ENCODE measurements at regions not wholly inside any gene's neighbourhood (a gene's known extent, or its start where the extent isn't known, plus 50 kb on each side); places are given as distances from the start of the nearest gene placed in this dataset.
"Not testable (repeated sequence)": the region's sequence is repeated elsewhere in the genome, so short reads cannot be mapped to it uniquely, and the experiment has no call there.

GRCh38 chr5:87195616-87196015, 72.1 kb upstream of the RASA1 start:
- Mint-ChIP-seq H3K27ac (peak overlapping the region; percentile 75), H3K4me1 (ENCODE audit: low read depth) (peaks cover 44% of the 10 kb centered on the region), H3K27me3 (no peaks in the 10 kb centered on the region), H3K36me3 (ENCODE audit: low read depth) (no peaks in the 10 kb centered on the region), H3K9me3 (peaks cover 6% of the 10 kb centered on the region), H3K4me3 (no peak overlapping the region)
- ATAC-seq, result no peak
- POLR2A ChIA-PET, result interaction anchor here (0.6 kb wide), 1 partner anchor 118 kb away, joined by 3 read pairs; no protein-coding TSS in a partner anchor
- DNase-seq, result no peak
- CTCF ChIA-PET, result interaction anchor here (1.0 to 1.5 kb wide), 2 partner anchors 12 to 13 kb away, joined by 4 read pairs; no protein-coding TSS in a partner anchor
- no peak for TF ChIP-seq CTCF (IDR thresholded peaks at IDR 0.05)
- intact Hi-C loops (cut with micrococcal nuclease), result no loop called here

GRCh38 chr5:87198010-87198409, 69.7 kb upstream of the RASA1 start:
- CTCF ChIA-PET, result no interaction called here
- DNase-seq, result no peak
- TF ChIP-seq CTCF (IDR thresholded peaks at IDR 0.05), result no peak
- H3K4me1 Mint-ChIP-seq (ENCODE audit: low read depth), result peaks cover 26% of the 10 kb centered on the region
- no peaks in the 10 kb centered on the region for H3K27me3 Mint-ChIP-seq
- peaks cover 13% of the 10 kb centered on the region for H3K9me3 Mint-ChIP-seq
- no peak overlapping the region for H3K27ac Mint-ChIP-seq
- POLR2A ChIA-PET, result no interaction called here
- intact Hi-C loops (cut with micrococcal nuclease), result no loop called here
- H3K4me3 Mint-ChIP-seq, result no peak overlapping the region
- H3K36me3 Mint-ChIP-seq (ENCODE audit: low read depth), result peaks cover 2% of the 10 kb centered on the region
- ATAC-seq, result no peak

- H3K36me3 Mint-ChIP-seq (ENCODE audit: low read depth); DNase-seq; H3K4me3 Mint-ChIP-seq; H3K27ac Mint-ChIP-seq; intact Hi-C loops (cut with micrococcal nuclease); H3K27me3 Mint-ChIP-seq; ATAC-seq; POLR2A ChIA-PET: not testable (repeated sequence)
- Mint-ChIP-seq H3K9me3 (peaks cover 19% of the 10 kb centered on the region), H3K4me1 (ENCODE audit: low read depth) (peaks cover 18% of the 10 kb centered on the region)
- CTCF ChIA-PET, result interaction anchor here (1.1 kb wide), 1 partner anchor 11 kb away, joined by 3 read pairs; no protein-coding TSS in a partner anchor
Measured at GRCh38 chr5:87199246-87199645, 68.4 kb upstream of the RASA1 start.

- CTCF ChIA-PET, result interaction anchor here (1.1 kb wide), 1 partner anchor 12 kb away, joined by 3 read pairs; no protein-coding TSS in a partner anchor
Measured at GRCh38 chr5:87199704-87200103, 68.0 kb upstream of the RASA1 start.

GRCh38 chr5:87210076-87210475, 57.6 kb upstream of the RASA1 start:
- H3K4me1 Mint-ChIP-seq (ENCODE audit: low read depth), result peaks cover 9% of the 10 kb centered on the region
- CTCF ChIA-PET, result no interaction called here
- H3K27me3 Mint-ChIP-seq, result no peaks in the 10 kb centered on the region
- POLR2A ChIA-PET, result no interaction called here
- peaks cover 4% of the 10 kb centered on the region for H3K9me3 Mint-ChIP-seq
- no peak for TF ChIP-seq CTCF (IDR thresholded peaks at IDR 0.05)
- DNase-seq (no peak), ATAC-seq (no peak)
- no peaks in the 10 kb centered on the region for H3K36me3 Mint-ChIP-seq (ENCODE audit: low read depth)
- H3K4me3 Mint-ChIP-seq, result no peak overlapping the region
- no peak overlapping the region for H3K27ac Mint-ChIP-seq
- intact Hi-C loops (cut with micrococcal nuclease), result no loop called here

More at GRCh38 chr5:87199704-87200103, 68.0 kb upstream of the RASA1 start:
- H3K27ac Mint-ChIP-seq; intact Hi-C loops (cut with micrococcal nuclease); H3K4me3 Mint-ChIP-seq; POLR2A ChIA-PET; H3K27me3 Mint-ChIP-seq; DNase-seq; ATAC-seq; H3K36me3 Mint-ChIP-seq (ENCODE audit: low read depth): not testable (repeated sequence)
- H3K4me1 Mint-ChIP-seq (ENCODE audit: low read depth), result peaks cover 14% of the 10 kb centered on the region
- peaks cover 19% of the 10 kb centered on the region for H3K9me3 Mint-ChIP-seq

- CTCF ChIA-PET, result no interaction called here
- Mint-ChIP-seq H3K4me3 (no peak overlapping the region), H3K4me1 (ENCODE audit: low read depth) (peaks cover 9% of the 10 kb centered on the region), H3K36me3 (ENCODE audit: low read depth) (no peaks in the 10 kb centered on the region), H3K27ac (no peak overlapping the region), H3K9me3 (peaks cover 4% of the 10 kb centered on the region), H3K27me3 (no peaks in the 10 kb centered on the region)
- DNase-seq (no peak), ATAC-seq (no peak)
- TF ChIP-seq CTCF (IDR thresholded peaks at IDR 0.05), result no peak
- intact Hi-C loops (cut with micrococcal nuclease), result no loop called here
- POLR2A ChIA-PET, result no interaction called here
Measured at GRCh38 chr5:87210743-87211142, 56.9 kb upstream of the RASA1 start.
